ENCODE measurements at regions not wholly inside any gene's neighbourhood (a gene's known extent, or its start where the extent isn't known, plus 50 kb on each side); places are given as distances from the start of the nearest gene placed in this dataset.

- DNase-seq = no peak
These were observed 69.2 kb downstream of the MYCN start for GRCh38 chr2:16009560-16009959.

- no peak for DNase-seq
These were observed 68.5 kb downstream of the MYCN start for GRCh38 chr2:16008856-16009255.

- no peak for DNase-seq
These were observed 68.0 kb downstream of the MYCN start for GRCh38 chr2:16008331-16008850.

DNA sequence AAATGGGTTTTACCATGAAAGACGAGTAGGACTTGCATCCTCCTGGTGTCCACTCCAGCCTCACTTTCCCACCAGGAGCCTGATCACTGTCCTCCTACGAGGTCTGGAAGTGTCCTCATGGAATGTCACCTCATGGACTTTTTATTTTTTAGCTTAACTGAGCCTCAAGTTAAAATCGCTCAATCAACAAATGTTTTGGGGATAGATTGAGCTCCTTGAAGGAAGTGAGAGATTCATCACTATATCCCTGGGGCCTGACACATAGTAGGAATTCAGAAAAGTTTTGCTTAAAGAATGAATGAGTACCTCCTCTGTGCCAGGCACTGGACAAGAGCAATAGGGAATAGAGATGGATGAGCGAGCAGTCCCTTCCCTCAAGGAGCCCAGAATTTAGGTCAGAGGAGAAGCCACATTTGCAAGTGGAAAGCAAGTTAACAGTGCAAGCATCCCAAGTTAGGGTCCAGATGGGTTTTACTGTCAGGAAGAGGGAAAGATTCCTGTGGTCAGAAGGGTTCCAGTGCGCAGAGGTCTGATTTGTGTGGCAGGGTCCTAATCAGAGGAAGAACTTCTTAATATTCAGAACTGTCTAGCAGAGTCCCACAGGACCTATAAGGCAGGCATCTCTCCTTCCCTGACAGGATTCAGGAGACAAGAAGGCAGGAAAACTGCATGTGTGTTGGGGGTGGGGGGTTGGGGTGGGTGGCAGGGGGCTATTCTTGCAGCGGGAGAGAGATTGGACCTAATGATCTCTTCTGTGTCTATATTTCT, 67.0 kb downstream of the MYCN start:
- no peak for DNase-seq

DNA sequence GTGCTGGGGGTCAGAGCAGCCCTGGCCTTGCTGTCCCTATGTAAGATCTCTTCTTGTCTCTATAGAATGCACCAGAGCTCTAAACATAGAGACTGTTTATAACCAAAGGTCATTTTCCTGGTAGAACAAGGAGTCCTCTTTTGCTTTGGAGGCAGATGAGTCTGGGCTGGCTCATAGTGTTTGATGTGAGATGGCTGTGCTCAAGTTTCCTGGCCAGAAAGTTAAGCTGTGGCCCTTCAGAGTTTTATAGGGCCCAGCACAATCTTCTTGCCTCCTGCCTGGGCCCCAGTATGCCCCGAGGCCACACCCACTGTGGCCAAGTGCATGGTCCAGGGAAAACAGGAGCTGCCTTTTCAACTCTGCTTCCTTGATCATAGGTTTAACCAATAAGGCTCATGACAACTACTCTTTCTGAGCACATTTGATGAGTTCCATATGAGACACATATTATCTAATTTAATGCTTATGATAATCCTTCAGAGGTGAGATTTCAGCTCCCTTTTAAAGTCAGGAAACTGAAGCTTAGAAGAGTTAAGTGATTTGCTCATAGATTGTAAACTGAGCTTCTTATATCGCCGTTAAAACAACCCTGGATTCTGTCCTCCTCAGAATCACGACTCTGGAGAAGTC, 66.3 kb downstream of the MYCN start:
- no peak for DNase-seq

DNA sequence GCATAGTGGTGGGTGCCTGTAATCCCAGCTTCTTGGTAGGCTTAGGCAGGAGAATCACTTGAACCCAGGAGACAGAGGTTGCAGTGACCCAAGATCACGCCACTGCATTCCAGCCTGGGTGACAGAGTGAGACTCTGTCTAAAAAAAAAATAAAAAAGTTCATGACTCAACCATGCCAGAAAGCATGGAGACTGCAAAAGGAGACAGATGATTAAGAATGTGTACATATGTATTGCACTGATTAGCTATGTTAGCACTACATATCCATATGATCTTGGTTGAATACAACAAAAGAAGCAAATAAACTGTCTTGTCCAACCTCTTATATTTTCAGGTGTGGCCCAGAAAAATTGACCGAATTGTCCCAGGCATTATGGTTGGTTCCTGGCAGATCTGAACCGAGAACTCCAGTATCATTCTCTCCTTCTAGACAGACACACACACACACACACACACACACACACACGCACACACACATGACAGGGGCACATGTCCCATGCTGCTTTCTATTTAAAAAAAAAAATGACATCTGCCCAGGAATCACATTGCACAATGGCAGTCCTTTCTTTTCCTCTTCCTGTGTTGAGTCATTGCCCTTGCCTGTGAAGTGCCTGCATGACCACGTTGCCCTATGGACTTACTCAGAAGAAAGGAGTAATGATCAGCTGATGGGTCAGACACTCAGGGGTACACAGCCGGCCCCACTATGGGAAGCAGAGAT, 65.6 kb downstream of the MYCN start:
- DNase-seq = no peak

- no peak for DNase-seq
These were observed 65.0 kb downstream of the MYCN start for GRCh38 chr2:16005389-16005788.

- DNase-seq = no peak
These were observed 63.5 kb downstream of the MYCN start for GRCh38 chr2:16003809-16004208.

- no peak for DNase-seq
These were observed 62.8 kb downstream of the MYCN start for GRCh38 chr2:16003152-16003551.

DNA sequence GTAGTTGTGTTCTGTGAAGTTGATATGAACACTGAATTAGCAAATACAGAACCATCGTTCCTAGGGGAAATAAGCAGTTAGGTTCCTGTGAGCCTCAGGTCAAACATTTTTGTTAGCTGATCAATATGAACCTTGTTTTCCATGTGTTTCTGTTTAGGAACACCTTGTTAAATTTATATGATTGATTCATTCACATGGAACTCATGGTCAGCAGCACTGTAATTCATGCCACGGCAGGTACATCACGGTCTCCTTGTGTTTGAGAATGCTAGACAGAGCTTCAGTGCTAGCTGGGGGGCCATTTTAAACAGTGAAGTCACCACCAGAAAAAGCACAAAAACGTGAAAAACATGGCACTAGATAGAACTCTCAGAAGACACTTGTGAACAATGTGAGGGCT, 62.2 kb downstream of the MYCN start:
- DNase-seq = no peak

- DNase-seq = no peak
These were observed 61.8 kb downstream of the MYCN start for GRCh38 chr2:16002144-16002543.

GRCh38 chr2:16000642-16001041, 60.3 kb downstream of the MYCN start:
- no peak for DNase-seq

- no peak for DNase-seq
These were observed 59.5 kb downstream of the MYCN start for GRCh38 chr2:15999596-16000469.

- DNase-seq = no peak
These were observed 57.5 kb downstream of the MYCN start for GRCh38 chr2:15997728-15998280.

- DNase-seq = no peak
These were observed 56.4 kb downstream of the MYCN start for GRCh38 chr2:15996536-15997423.
